PC-9 (cell line): ENCODE measurements at regions not wholly inside any gene's neighbourhood (a gene's known extent, or its start where the extent isn't known, plus 50 kb on each side); places are given as distances from the start of the nearest gene placed in this dataset.

ENCODE experiments used
- CTCF ChIP-seq: fragments of 200-600 bp; sonication (generic); conservative IDR thresholded peaks from 2 replicates; pipeline ENCODE4 v1.6.1; 2017; ENCODE audit warnings: mixed run types, antibody characterized with exemption, mild to moderate bottlenecking, moderate library complexity
- EZH2 ChIP-seq: fragments of 200-600 bp; sonication (generic); IDR thresholded peaks from 2 replicates; pipeline ENCODE4 v1.8.0; 2017; ENCODE audit warnings: antibody characterized with exemption, low read depth

GRCh38 chr4:124478470-124478869, 234.1 kb downstream of the ANKRD50 start:
- no peak for TF ChIP-seq CTCF
- no peak for TF ChIP-seq EZH2
